Memory B cell (primary cell): ENCODE measurements at regions not wholly inside any gene's neighbourhood (a gene's known extent, or its start where the extent isn't known, plus 50 kb on each side); places are given as distances from the start of the nearest gene placed in this dataset.

Experiments used
- ATAC-seq: fragments of 150-1000 bp; cut with Tn5 transposase; 2 replicates; pipeline ENCODE4 v1.10.0; 2021; ENCODE audit warnings: low read depth, mild to moderate bottlenecking, moderate library complexity
- DNase-seq, 2 donors: peaks; one replicate each; pipeline ENCODE4 v3.0.0; 2022; ENCODE audit warnings: low spot score in 2 of 2
- H3K27ac Mint-ChIP-seq: one replicate; pipeline ENCODE4 v1.8.0; 2022; ENCODE audit warnings: mild to moderate bottlenecking, moderate library complexity, mixed read lengths
- H3K27me3 Mint-ChIP-seq: one replicate; pipeline ENCODE4 v1.8.0; 2022; ENCODE audit warnings: mixed read lengths
- H3K36me3 Mint-ChIP-seq: one replicate; pipeline ENCODE4 v1.8.0; 2022; ENCODE audit warnings: mild to moderate bottlenecking, mixed read lengths
- H3K4me1 Mint-ChIP-seq: one replicate; pipeline ENCODE4 v1.8.0; 2022; ENCODE audit warnings: mixed read lengths
- H3K4me3 Mint-ChIP-seq: one replicate; pipeline ENCODE4 v1.8.0; 2022; ENCODE audit warnings: mild to moderate bottlenecking, moderate library complexity, mixed read lengths
- H3K9me3 Mint-ChIP-seq: one replicate; pipeline ENCODE4 v1.8.0; 2022; ENCODE audit warnings: mixed read lengths

DNA sequence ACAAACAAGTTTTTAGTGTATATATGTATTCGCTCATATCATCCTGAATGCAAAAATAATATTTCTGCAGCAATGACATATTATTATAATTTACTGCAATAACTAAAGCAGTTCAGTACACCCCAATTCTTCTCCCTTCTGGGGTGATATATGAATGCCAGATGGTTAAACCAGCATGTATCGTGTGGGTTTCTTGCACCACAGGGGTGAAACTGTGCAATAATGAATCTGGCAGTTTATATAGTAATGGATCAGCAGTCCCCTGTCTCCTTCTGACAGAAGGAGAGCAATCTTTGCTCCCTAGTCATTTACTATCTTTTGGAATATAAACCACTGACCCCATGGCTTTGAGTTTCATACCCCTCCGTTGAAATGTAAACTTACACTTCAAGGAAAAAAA, 228.6 kb upstream of the KLHL1 start:
- H3K36me3 Mint-ChIP-seq = no peaks in the 10 kb centered on the region
- DNase-seq = no peak
- no peaks in the 10 kb centered on the region for H3K4me1 Mint-ChIP-seq
- H3K4me3 Mint-ChIP-seq = no peak overlapping the region
- ATAC-seq = no peak
- no peaks in the 10 kb centered on the region for H3K27me3 Mint-ChIP-seq
- H3K9me3 Mint-ChIP-seq = no peaks in the 10 kb centered on the region
- H3K27ac Mint-ChIP-seq = no peak overlapping the region

DNA sequence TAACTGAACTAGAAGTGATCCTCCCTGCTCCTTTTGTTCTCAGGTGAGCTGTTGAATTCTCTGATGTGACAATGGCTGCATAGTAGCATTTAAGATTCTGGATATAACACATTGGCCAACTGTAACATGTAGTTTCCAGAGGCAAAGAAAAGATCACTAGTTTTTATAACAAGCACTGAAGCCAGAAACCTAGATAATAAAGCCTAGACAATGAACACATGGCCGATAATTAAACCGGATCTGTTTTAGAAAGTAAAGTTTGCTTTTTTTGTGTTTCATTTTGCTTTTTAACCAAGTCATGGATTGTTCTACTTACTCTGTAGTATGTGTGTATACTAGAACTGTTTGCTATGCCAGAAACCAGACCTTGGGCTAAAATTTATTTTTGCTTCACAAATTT, 225.5 kb upstream of the KLHL1 start:
- no peak overlapping the region for H3K4me3 Mint-ChIP-seq
- H3K36me3 Mint-ChIP-seq = no peaks in the 10 kb centered on the region
- no peaks in the 10 kb centered on the region for H3K9me3 Mint-ChIP-seq
- DNase-seq = no peak
- H3K4me1 Mint-ChIP-seq = no peaks in the 10 kb centered on the region
- H3K27me3 Mint-ChIP-seq = no peaks in the 10 kb centered on the region
- ATAC-seq = no peak
- no peak overlapping the region for H3K27ac Mint-ChIP-seq

DNA sequence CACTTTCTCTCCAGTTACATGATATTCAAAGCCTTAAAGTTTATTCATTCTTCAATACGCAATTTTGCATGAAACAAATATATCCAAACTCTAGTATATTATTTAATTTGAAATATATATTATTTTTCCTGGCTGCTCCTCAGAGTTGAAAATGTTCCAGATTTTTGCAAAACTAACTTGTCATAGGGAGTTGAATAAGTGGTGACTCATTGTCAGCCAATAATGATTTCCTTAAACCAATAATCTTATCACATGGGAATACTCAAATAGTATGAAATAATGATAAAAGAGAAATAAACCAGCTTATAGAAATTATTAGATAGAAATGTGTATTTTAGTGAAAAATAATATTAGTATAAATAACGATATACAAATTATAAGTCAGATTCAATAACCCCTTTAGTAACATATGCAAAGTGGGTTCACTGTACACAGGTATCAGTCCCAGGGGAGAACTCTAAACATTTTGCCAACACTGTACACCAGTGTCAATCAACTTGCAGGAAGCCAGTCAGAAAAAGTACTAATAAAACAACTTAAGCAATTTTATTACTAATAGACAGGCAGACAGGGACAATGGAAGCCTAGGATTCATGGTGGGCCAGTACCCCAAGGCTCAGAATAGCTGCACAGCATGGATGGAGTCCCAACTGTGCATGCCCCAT, 222.6 kb upstream of the KLHL1 start:
- Mint-ChIP-seq H3K27me3 (no peaks in the 10 kb centered on the region), H3K4me3 (no peak overlapping the region), H3K36me3 (no peaks in the 10 kb centered on the region), H3K27ac (no peak overlapping the region), H3K9me3 (peaks cover 6% of the 10 kb centered on the region), H3K4me1 (no peaks in the 10 kb centered on the region)
- DNase-seq = no peak
- ATAC-seq = no peak

DNA sequence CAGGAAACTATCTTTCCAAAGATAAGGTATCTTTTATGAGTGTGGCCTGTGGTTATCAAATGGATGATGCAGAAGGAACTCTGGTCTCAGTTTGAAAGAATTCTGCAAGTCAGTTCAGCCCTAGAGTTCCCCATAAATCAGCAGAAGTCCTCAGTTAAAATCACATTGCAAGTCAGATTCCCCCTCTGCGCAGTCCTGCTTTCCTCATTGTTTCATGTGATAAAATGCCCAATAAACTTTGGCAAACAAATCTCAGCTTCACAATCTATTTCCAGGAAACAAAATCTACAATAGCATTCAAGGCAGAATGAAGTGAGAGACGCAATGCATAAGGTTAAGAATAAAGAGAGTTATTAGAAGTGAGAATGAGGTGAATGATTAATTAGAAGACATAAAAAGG, 216.3 kb upstream of the KLHL1 start:
- ATAC-seq (no peak), DNase-seq (no peak)
- H3K9me3 Mint-ChIP-seq = peaks cover 8% of the 10 kb centered on the region
- H3K27ac Mint-ChIP-seq = no peak overlapping the region
- no peak overlapping the region for H3K4me3 Mint-ChIP-seq
- no peaks in the 10 kb centered on the region for H3K4me1 Mint-ChIP-seq
- no peaks in the 10 kb centered on the region for H3K27me3 Mint-ChIP-seq
- no peaks in the 10 kb centered on the region for H3K36me3 Mint-ChIP-seq

DNA sequence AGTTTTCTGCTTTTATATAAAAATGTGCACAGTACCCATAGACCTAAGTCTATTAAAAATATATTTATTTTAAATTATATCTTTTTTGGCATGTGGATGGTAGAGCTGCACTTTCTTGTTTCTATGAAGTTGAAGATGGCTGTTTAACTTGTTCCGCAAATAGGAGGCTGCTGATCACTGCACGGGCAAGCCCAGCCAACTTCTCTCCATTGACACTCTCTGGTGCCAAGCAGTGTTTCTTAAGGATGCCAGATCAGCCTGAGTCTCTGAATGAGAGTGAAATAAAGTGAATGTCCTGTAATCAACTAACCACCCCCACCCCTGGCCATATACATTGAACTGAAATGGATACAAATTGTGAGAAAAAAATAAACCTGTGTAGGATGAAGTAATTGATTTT, 202.9 kb upstream of the KLHL1 start:
- H3K4me1 Mint-ChIP-seq = no peaks in the 10 kb centered on the region
- peaks cover 1% of the 10 kb centered on the region for H3K9me3 Mint-ChIP-seq
- H3K27ac Mint-ChIP-seq = no peak overlapping the region
- ATAC-seq (no peak), DNase-seq (no peak)
- no peaks in the 10 kb centered on the region for H3K27me3 Mint-ChIP-seq
- no peaks in the 10 kb centered on the region for H3K36me3 Mint-ChIP-seq
- H3K4me3 Mint-ChIP-seq = no peak overlapping the region

DNA sequence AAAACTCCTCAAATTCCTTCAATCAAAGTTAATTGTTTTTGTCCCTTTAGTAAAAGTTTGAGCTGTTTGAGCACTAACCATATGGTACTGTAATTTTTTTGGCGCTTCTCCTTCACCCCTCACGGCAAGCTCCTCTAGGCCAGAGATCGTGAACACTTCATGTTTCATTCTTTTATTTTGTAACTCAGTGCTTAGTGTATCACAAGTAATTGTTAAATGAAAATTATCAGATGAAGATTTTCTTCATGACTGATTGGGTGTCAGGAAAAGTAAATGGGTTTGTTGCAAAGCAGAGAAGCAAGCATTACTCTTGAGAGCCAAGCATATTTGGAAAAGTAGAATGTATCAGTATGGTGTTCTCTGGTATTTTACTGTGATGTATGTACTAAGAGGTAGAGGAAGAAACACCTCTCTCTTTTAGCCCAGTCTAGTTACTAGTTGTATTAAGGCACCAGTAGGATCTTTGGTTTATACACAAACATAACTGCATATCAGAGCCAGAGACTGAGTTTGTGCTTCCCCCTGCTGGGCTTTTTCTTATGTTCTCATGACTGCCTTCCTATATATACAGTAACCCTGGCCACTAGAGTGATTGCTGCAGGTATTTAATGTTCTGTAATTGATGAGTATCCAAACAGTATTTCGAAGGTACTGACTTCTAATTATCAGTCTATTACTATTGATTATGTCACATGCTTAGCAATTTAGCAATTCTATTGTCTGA, 202.3 kb upstream of the KLHL1 start:
- Mint-ChIP-seq H3K27ac (no peak overlapping the region), H3K36me3 (no peaks in the 10 kb centered on the region), H3K4me1 (no peaks in the 10 kb centered on the region), H3K9me3 (peaks cover 1% of the 10 kb centered on the region), H3K4me3 (no peak overlapping the region), H3K27me3 (no peaks in the 10 kb centered on the region)
- ATAC-seq (no peak), DNase-seq (no peak)

DNA sequence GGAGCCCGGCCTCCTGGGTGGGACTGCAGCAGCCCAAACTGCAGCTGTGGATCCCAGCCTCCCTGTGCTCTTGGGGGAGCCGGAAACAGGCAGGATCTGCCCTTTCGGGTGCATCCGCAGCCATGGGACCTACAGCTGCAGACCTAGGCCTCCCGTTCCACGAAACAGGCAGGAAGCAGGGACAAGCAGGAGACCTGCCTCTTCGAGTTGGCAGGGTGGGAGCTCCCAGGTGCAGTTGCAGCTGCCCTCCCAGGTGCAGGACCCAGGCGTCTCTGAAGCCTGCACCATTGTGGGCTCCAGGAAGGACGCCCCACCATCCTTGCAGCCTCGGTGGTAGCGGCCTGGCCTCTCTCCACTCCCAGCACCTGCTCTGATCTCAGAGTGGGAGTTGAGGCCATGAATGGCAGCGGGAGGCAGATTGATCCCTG, 189.0 kb upstream of the KLHL1 start:
- H3K4me1 Mint-ChIP-seq = no peaks in the 10 kb centered on the region
- ATAC-seq (no peak), DNase-seq (no peak)
- H3K36me3 Mint-ChIP-seq = no peaks in the 10 kb centered on the region
- no peaks in the 10 kb centered on the region for H3K27me3 Mint-ChIP-seq
- H3K27ac Mint-ChIP-seq = no peak overlapping the region
- no peak overlapping the region for H3K4me3 Mint-ChIP-seq
- H3K9me3 Mint-ChIP-seq = peaks cover 12% of the 10 kb centered on the region

DNA sequence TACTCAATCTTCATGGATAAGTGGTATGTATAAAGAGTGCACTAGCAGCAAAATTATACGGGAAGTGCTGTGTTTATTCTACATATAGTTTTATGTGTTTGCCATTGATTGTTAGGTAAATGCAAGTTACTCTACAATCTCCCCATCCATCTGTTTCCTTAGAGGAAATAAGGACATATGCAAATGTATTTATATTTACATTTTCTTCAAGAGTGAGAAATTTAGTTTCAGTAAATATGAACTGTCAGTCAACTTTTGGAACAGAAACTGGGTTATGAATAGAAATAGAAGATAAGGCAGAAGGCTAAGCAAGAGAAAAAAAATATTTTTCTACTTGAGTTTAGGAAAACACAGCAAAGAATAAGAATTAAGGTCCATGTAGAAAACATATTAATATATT, 176.1 kb upstream of the KLHL1 start:
- Mint-ChIP-seq H3K4me1 (no peaks in the 10 kb centered on the region), H3K4me3 (no peak overlapping the region), H3K27me3 (no peaks in the 10 kb centered on the region), H3K9me3 (peaks cover 6% of the 10 kb centered on the region), H3K36me3 (no peaks in the 10 kb centered on the region), H3K27ac (no peak overlapping the region)
- ATAC-seq (no peak), DNase-seq (no peak)

DNA sequence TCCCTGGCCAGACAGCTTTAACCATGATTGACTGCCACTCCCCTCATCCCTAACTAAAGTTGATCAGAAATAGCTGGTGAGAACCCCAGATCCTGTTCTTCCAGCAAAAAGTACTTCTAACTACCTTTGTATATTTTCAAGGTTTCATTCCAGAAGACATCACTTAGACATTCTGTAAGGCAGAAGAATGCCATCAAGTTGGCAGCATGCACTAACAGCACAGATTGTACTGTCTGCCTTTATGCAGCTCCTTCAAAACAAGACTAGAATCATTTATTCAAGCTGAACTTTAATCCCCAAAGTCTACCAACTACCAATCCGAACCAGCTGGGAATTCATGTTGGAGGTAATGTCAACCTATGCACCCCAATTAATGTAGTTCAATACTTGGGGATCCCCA, 167.6 kb upstream of the KLHL1 start:
- Mint-ChIP-seq H3K4me1 (no peaks in the 10 kb centered on the region), H3K4me3 (no peak overlapping the region), H3K9me3 (no peaks in the 10 kb centered on the region), H3K27ac (no peak overlapping the region), H3K27me3 (no peaks in the 10 kb centered on the region), H3K36me3 (no peaks in the 10 kb centered on the region)
- ATAC-seq (no peak), DNase-seq (no peak)

DNA sequence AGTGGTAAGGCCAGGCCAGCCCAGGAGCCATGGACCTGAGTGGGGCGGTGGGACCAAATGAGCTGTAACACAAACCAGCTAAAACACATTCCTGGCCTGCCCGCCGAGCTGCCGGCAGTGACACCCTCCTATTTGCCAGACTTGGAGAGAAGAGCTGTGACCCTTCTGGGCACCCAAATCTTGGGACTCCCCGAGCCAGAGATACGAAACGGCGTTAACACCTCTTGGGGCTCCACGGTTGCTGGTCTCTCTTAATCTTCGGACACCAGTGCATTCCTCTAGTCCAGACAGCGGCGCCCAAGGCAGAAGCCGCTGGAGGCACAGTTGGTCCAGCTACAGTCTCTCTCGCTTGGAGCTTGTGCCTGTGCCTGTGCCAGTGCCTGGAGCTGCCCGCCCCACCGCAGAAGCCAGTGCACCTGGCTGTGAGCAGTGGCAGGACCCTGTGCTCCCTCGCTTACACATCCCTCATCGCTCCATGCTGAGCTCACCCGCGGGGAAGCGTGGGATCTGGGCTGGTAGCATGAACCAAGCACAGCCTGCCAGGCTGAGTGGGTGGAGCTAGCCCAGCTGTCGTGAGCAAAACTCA, 147.2 kb upstream of the KLHL1 start:
- no peaks in the 10 kb centered on the region for H3K9me3 Mint-ChIP-seq
- no peak overlapping the region for H3K27ac Mint-ChIP-seq
- H3K4me1 Mint-ChIP-seq = no peaks in the 10 kb centered on the region
- no peaks in the 10 kb centered on the region for H3K27me3 Mint-ChIP-seq
- H3K36me3 Mint-ChIP-seq = no peaks in the 10 kb centered on the region
- no peak overlapping the region for H3K4me3 Mint-ChIP-seq
- DNase-seq = no peak
- ATAC-seq = no peak

DNA sequence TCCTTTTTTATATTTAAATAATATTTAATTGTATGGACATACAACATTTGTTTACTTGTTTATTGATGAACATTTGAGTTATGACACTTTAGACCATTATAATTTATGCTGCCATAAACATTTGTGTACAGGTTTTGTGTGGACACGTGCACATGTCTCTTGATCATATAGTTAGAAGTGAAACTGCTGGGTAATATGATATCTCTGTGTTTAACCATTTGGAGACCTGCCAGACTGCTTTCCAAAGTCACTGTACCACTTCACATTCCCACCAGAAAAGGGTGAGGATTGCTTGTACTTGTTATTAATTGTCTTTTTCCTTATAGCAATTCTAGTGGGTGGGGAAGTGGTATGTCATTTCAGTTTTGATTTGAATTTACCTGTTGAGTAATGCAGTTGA, 145.6 kb upstream of the KLHL1 start:
- no peak overlapping the region for H3K27ac Mint-ChIP-seq
- no peaks in the 10 kb centered on the region for H3K36me3 Mint-ChIP-seq
- DNase-seq (no peak), ATAC-seq (no peak)
- no peaks in the 10 kb centered on the region for H3K27me3 Mint-ChIP-seq
- H3K9me3 Mint-ChIP-seq = no peaks in the 10 kb centered on the region
- H3K4me1 Mint-ChIP-seq = no peaks in the 10 kb centered on the region
- H3K4me3 Mint-ChIP-seq = no peak overlapping the region

DNA sequence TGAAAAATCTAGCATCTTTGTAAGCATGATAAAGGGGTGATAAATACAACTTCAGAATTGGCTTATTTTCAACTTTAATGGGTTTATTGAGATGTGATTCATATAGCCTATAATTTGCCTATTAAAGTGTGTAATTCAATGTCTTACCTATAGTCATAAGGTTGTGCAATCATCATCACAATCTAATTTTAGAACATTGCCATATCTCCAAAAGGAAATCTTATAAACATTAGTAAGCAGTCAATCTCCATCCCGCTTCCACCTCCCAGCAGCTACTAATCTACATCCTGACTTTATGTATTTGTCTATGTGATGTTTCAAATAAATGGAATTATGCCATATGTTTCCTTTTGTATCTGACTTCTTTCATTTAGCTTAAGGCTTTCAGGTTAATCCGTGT, 145.2 kb upstream of the KLHL1 start:
- Mint-ChIP-seq H3K27ac (no peak overlapping the region), H3K27me3 (no peaks in the 10 kb centered on the region)
- ATAC-seq = no peak

DNA sequence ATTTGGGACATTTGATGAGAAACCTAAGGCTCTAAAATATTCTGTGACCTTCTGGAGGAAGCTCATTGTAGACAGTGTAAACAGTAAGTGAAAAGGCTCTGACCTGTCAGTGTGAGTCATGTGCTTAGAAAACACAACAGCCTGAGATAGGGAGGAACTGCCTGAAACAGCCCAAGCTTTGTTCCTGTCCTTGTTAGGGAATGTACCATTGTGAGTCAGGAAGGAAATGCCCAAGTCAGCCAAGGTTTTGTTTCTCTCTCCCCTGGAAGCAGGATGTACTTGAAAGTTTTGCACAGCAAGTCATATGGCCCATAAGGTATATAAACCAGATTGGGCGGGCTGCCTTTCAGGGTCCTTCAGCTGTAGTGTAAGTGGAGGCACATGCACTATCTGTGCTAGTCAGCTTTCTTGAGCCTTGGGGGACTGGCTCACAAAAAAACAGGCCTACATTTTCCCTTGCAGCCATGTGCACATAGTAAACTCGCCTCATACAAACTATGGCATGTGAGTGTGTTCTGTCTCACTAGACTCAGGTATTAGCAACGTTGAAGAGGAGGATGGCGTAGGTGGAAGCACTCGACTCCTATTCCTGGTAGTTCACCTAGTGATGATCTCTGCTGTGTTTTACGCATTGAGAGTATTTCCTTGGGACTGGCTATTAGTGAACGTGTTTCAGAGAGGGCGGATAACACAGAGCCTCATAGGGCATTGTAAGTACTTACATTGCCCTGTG, 141.2 kb upstream of the KLHL1 start:
- no peak for DNase-seq
- Mint-ChIP-seq H3K9me3 (no peaks in the 10 kb centered on the region), H3K27me3 (no peaks in the 10 kb centered on the region), H3K36me3 (no peaks in the 10 kb centered on the region), H3K27ac (no peak overlapping the region), H3K4me1 (no peaks in the 10 kb centered on the region), H3K4me3 (no peak overlapping the region)
- ATAC-seq = no peak

More for the DNA sequence above, 145.2 kb upstream of the KLHL1 start:
- no peaks in the 10 kb centered on the region for H3K9me3 Mint-ChIP-seq
- DNase-seq = no peak
- no peaks in the 10 kb centered on the region for H3K36me3 Mint-ChIP-seq
- H3K4me3 Mint-ChIP-seq = no peak overlapping the region
- H3K4me1 Mint-ChIP-seq = no peaks in the 10 kb centered on the region

DNA sequence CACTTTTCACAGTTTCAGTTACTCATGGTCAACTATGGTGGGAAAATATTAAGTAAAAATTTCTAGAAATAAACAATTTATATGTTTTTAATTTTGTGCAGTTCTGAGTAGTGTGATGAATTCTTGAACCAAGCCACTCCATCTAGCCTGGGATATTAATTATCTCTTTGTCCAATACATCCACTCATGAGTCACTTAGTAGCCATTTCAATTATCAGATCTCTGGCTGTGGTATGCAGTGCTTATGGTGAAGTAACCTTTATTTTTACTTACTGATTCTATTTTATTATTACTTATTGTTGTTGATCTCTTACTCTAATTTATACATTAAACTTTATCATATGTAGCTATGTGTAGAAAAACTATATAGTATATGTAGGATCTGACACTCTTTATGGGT, 128.9 kb upstream of the KLHL1 start:
- Mint-ChIP-seq H3K4me1 (no peaks in the 10 kb centered on the region), H3K27me3 (no peaks in the 10 kb centered on the region), H3K36me3 (no peaks in the 10 kb centered on the region), H3K27ac (no peak overlapping the region), H3K4me3 (no peak overlapping the region), H3K9me3 (peaks cover 6% of the 10 kb centered on the region)
- ATAC-seq = no peak
- no peak for DNase-seq
